Stimulated activated naive CD8-positive, alpha-beta T cell treated with anti-CD3 and anti-CD28 coated beads, Interleukin-15, amount 100 ng/mL, for 72 hours (primary cell): ENCODE measurements at regions not wholly inside any gene's neighbourhood (a gene's known extent, or its start where the extent isn't known, plus 50 kb on each side); places are given as distances from the start of the nearest gene placed in this dataset.

Experiments used
- ATAC-seq: fragments of 150-1000 bp; cut with Tn5 transposase; 2 replicates; pipeline ENCODE4 v1.10.0; 2021; ENCODE audit warnings: mild to moderate bottlenecking, moderate library complexity
- DNase-seq, 2 donors: peaks; one replicate each; pipeline ENCODE4 v3.0.0; 2021 to 2022
- H3K27ac Mint-ChIP-seq, 2 donors: one replicate each; pipeline ENCODE4 v1.8.0; 2022; ENCODE audit warnings: mild to moderate bottlenecking in 2 of 2, mixed read lengths in 2 of 2, moderate library complexity in 2 of 2
- H3K27me3 Mint-ChIP-seq: one replicate; pipeline ENCODE4 v1.8.0; 2022; ENCODE audit warnings: mixed read lengths
- H3K4me1 Mint-ChIP-seq: one replicate; pipeline ENCODE4 v1.8.0; 2022; ENCODE audit warnings: mild to moderate bottlenecking, mixed read lengths
- H3K4me3 Mint-ChIP-seq, 2 donors: one replicate each; pipeline ENCODE4 v1.8.0; 2022; ENCODE audit warnings: mild to moderate bottlenecking in 2 of 2, mixed read lengths in 2 of 2, moderate library complexity in 1 of 2
- H3K9me3 Mint-ChIP-seq, 2 donors: one replicate each; pipeline ENCODE4 v1.8.0; 2022; ENCODE audit warnings: mixed read lengths in 2 of 2

DNA sequence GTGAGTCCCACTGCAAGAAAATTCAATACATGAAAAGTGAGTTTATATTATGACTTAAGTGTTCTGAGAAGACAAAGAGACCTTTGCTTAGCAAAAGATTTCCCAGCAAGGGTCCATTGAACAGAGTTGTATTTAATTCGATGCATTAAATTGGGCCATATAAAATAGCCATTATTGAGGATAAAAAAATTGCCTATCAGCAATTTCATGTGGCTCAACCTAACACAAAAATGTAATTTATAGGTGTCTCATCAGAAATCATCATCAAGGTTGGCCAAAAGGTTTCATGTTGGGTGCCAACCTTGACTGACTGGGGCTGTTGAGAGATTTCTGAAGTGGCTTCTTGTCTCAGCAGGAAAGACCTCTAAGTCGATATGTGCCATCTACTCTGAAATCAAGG lies 84.8 kb upstream of the TOX3 start:
- H3K27me3 Mint-ChIP-seq = no peaks in the 10 kb centered on the region
- H3K9me3 Mint-ChIP-seq = peaks cover 16 to 19% of the 10 kb centered on the region in 2 donors
- H3K4me1 Mint-ChIP-seq = no peaks in the 10 kb centered on the region

DNA sequence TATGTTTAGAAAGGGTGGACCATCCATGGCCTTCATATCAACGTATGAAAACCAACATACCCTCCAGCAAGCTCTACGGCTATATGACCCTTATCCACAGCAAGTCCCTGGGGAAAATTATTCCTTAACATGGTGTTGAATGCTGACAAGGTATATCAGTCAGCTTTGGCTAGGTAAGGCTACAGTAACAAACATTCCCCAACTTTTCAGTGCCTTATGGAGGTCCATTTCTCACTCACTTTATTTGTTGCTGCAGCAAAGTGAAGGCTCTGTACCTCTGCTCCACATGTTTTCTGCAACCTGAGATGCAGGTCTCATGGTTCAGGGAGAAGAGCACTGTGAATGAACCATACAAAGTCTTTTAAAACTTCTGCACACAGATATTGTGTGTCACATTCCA lies 83.8 kb upstream of the TOX3 start:
- Mint-ChIP-seq H3K27me3 (no peaks in the 10 kb centered on the region), H3K27ac (no peak overlapping the region), H3K9me3 (peaks cover 12% of the 10 kb centered on the region in 2 donors), H3K4me3 (no peak overlapping the region), H3K4me1 (no peaks in the 10 kb centered on the region)
- no peak for ATAC-seq
- no peak for DNase-seq

More for the DNA sequence above, 84.8 kb upstream of the TOX3 start:
- H3K4me3 Mint-ChIP-seq = no peak overlapping the region
- DNase-seq (no peak), ATAC-seq (no peak)
- no peak overlapping the region for H3K27ac Mint-ChIP-seq

DNA sequence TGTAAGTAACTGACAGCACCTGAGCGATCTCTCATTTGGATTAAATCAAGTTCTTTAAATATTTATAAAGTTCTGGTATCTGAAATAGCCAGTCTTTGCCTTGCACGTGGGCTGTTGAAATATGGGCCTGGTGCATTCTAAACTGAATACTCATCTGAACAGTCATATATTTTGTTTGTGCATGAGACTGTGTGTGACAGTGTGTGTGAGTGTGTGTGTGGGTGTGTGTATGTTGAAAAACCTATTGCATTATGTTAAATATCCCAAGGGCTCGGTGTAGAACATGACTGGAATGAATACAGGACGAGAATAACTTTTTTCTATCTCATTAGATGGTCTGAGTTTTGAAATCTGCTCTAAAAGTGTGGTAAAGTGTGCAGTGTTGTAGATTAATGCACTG lies 82.4 kb upstream of the TOX3 start:
- no peak for DNase-seq
- Mint-ChIP-seq H3K27ac (no peak overlapping the region), H3K27me3 (no peaks in the 10 kb centered on the region), H3K4me1 (no peaks in the 10 kb centered on the region), H3K4me3 (no peak overlapping the region), H3K9me3 (peaks cover 12 to 16% of the 10 kb centered on the region in 2 donors)
- no peak for ATAC-seq

DNA sequence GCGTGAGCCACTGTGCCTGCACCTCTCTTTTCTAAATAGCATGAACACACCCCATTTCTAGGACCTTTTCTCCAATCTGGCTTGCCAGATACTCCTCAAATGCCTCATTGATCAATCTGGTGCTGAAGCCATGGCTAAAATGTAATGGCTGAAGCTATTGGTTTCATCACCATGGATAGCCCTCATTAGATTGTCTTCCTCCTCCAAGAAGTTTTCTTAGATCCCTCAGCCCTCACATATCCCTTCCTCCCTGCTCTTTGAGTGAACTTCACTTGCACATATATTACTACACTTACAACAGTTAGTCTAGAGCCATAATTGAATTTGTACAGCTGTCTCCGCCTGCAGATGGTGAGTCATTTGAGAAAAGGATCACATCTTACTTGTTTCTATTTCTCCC lies 77.9 kb upstream of the TOX3 start:
- no peaks in the 10 kb centered on the region for H3K27me3 Mint-ChIP-seq
- H3K9me3 Mint-ChIP-seq = peaks cover 14% of the 10 kb centered on the region in 2 donors

DNA sequence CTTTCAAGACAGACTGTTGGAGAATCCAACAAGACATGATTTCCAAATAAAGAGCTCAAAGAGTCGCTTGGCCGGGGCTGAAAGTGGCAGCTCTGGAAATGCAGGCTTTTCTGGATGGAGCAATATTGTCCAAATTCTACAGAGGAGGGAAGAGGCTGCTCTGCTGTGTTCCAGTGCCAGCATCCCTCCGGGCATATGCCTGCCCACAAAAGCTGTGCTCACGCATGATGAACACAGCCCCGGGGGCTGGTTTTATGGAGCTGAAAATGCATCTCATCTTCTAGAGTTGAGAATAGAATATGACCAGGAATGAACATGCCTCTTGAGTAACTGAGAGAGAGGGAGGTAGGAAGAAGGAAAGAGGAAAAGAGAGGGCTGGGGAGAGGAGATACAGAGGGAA lies 74.7 kb upstream of the TOX3 start:
- ATAC-seq = no peak
- Mint-ChIP-seq H3K9me3 (peaks cover 15 to 26% of the 10 kb centered on the region in 2 donors), H3K27ac (peak overlapping the region in 1 of 2 donors; percentile 14)

More for the DNA sequence above, 77.9 kb upstream of the TOX3 start:
- Mint-ChIP-seq H3K27ac (no peak overlapping the region), H3K4me1 (no peaks in the 10 kb centered on the region), H3K4me3 (no peak overlapping the region)
- ATAC-seq (no peak), DNase-seq (no peak)

DNA sequence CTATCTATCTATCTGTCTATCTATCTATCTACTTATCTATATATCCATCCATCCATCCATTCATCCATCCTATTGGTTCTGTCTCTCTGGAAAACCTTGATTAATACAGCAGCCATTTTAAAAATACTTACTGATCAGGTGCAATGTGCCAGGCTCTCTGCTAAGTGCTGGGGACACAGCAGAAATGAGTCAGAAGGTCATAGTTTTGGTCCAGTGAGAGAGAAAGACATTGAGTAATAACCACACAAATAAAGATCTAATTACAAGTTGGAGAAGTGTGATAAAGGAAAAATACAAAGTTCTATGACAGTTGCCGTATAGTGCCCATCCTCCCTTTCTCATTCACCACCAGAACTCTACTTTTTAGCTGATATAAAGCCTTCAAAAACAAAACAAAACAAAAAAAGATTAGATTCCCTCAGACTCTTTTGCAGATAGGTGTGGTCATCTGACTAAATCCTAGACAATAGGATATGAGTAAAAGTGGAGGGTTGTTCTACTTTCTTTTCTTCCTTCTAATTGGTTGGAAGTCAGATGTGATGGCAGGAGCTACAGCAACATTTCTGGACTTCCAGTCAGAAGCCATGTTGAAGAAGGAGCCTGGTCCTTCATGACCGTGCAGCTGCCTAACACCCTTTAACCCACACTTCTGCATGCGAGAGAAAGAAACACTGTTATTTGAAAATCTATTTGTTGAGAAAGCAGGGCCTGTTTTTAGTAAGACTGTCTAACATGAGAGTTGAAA lies 72.0 kb upstream of the TOX3 start:
- no peak for ATAC-seq
- Mint-ChIP-seq H3K4me1 (no peaks in the 10 kb centered on the region), H3K4me3 (no peak overlapping the region), H3K9me3 (peaks cover 11 to 26% of the 10 kb centered on the region in 2 donors), H3K27ac (no peak overlapping the region), H3K27me3 (no peaks in the 10 kb centered on the region)
- no peak for DNase-seq

More for the DNA sequence above, 74.7 kb upstream of the TOX3 start:
- Mint-ChIP-seq H3K27me3 (no peaks in the 10 kb centered on the region), H3K4me3 (no peak overlapping the region), H3K4me1 (no peaks in the 10 kb centered on the region)
- no peak for DNase-seq

DNA sequence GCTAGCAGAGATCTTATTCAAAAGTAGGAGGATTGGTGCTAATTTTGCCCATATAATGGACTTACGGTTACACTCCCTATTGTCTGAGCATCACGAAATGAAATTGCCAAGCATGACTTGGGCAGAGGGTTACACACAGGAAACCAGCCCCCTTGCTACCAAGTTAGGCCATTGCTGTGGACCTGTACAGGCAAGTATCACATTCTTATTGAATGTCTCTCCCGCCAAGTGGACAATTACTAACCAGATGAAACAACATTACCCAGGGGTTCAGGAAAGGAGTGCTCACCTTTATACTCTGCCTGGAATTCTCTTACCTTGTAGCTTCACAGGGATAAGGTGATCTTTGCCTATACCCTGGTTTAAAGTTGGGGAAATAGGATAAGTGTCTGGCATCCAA lies 70.6 kb upstream of the TOX3 start:
- DNase-seq (no peak), ATAC-seq (no peak)
- Mint-ChIP-seq H3K9me3 (peaks cover 6 to 31% of the 10 kb centered on the region in 2 donors), H3K4me3 (no peak overlapping the region), H3K4me1 (no peaks in the 10 kb centered on the region), H3K27me3 (no peaks in the 10 kb centered on the region), H3K27ac (no peak overlapping the region)

DNA sequence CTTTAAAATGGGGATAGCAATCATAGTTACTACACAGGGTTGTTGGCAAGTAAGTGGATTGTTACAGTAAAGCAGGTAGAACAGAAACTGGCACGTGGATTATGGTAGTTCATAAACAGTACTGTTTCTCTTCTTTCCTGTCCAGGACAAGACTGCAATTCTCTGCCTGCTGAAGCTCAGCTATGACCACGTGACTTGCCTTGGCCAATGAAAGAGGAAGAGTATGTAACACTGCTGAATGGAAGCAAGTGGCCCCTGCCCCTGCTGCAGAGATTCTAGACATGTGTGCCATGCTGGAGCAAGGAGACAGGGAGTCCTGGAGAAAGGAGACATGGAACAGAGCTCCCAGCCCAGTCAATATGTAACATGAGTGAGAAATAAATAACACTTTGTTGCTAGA lies 66.6 kb upstream of the TOX3 start:
- ATAC-seq (no peak), DNase-seq (no peak)
- Mint-ChIP-seq H3K9me3 (peaks cover 7 to 22% of the 10 kb centered on the region in 2 donors), H3K4me1 (no peaks in the 10 kb centered on the region), H3K27me3 (no peaks in the 10 kb centered on the region), H3K4me3 (no peak overlapping the region), H3K27ac (no peak overlapping the region)

DNA sequence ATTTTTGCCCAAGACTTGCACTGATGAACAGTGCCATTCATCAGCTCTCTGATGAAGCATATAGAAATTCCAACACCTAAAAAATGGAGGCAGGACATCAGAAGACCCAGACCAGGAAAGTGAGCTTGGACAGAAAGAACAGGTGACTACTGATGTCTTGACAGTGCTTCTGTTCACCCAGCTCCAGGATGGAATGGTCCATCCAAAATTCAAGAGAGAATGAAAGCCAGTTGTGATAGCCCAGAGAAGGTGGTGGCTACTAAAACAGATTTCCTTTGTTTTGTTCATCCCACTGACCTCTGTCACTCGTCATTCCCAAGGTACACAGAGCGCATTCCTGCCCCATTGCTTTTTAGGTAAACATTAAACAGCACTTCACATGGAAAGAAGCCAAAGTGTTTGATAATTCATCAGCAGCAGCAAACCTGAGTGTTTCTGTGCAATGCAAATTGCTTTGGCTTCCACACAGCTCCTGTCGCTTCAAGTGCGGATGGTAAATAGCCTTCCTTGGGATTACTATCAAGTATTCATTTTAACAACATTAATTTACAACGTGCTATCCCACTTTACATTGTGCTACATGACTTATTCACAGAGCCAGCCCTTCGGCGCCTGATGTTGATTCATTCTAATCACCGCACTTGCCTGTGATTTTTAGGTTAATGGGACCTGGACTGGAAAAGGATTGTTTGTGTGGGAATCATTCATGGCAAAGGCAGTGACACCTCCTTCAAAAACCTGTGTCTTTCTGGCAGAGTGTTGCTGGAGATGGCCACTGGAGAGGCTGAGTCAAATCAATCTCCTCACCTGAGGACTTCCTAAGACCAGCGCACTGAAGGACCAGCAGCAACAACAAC lies 65.1 kb upstream of the TOX3 start:
- DNase-seq = no peak
- Mint-ChIP-seq H3K27ac (no peak overlapping the region), H3K9me3 (peaks cover 3 to 15% of the 10 kb centered on the region in 2 donors), H3K27me3 (no peaks in the 10 kb centered on the region), H3K4me3 (no peak overlapping the region), H3K4me1 (no peaks in the 10 kb centered on the region)
- ATAC-seq = no peak

DNA sequence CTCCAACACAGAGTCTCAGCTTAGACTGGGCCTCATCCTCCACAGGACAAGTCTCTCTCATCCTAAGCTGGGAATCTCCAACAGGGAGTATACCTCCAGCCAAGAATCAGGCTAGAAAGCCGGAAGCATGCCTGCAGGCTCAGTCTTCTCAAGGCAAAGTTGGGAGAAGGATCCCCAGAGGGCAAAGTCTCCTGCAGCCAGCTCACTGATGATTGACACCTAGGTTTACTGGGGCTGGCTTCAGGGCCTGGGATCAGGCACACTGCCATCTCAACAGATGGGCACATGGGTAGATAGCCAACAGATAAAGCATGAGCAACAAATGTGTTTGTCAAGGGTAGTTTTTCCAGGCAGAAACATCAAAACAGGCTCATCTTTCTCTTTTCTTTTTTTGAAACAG lies 56.1 kb upstream of the TOX3 start:
- H3K4me3 Mint-ChIP-seq = no peak overlapping the region
- no peaks in the 10 kb centered on the region for H3K27me3 Mint-ChIP-seq

DNA sequence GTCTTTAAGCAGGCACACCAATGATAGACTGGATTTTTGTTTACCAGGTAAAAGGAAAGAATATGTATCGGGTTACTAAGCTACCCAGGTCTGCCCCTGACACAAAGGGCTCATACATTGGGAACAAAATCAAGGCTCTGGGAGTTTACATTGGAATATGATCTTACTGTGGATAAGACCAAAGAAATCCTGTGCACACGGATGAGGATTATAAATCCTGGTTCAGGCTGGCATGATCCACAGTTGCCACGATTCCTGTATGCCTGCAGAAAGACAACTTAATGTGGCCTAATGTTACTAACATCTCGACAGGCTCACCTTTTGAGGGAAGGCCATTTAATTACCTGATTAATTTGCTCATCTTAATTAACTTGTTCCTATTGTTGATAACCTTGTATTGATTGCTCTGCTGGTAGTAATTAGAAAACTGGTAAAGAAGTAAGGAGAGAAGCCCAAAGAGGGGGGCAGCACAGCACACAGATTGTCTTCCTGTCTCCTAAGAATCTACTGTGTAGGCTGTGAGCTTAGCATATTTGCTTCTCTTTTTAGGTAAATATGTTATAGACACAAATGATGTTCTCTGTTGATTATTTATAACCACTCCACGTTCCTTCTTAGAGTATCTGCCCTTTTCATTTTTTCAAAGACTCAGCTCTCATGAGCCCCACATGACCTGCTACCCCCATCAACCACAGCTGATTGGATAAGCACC lies 51.0 kb upstream of the TOX3 start:
- Mint-ChIP-seq H3K27ac (no peak overlapping the region), H3K4me1 (no peaks in the 10 kb centered on the region), H3K4me3 (no peak overlapping the region), H3K27me3 (no peaks in the 10 kb centered on the region), H3K9me3 (peaks cover 0 to 5% of the 10 kb centered on the region in 2 donors)
- no peak for ATAC-seq
- DNase-seq = no peak

More for the DNA sequence above, 56.1 kb upstream of the TOX3 start:
- H3K27ac Mint-ChIP-seq = no peak overlapping the region
- no peaks in the 10 kb centered on the region for H3K4me1 Mint-ChIP-seq
- DNase-seq = no peak
- peaks cover 0 to 13% of the 10 kb centered on the region in 2 donors for H3K9me3 Mint-ChIP-seq
- no peak for ATAC-seq

DNA sequence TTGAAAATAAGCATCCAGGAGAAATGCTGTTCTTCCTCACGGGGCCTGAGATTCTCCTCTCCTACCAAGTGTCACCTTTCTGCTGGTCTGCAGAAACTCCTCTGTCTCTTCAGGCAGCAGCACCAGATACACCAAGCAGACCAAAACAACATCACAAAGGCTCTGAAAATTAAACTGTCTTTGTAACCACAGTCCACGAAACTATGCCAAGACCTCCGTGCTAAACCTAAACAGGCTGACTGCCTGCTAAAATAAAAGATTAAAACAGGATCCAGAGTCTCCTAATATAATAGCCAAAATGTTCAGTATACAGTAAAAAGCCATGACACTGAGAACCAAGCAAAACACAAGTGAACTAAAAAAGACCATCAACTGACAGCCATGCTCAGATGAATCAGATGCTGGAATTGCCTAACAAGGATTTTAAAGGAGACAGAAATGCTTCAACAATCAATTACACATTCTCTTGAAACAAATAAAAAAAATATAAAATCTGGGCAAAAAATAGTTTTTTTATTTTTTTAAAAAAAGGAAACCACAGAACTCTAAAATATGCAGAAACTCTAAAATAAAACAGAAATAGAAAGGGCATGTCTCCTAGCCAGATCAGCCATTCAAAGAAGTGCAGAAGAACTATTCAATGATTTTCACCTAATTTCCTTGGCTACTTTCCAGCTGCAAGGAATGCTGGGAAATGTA lies 50.3 kb upstream of the TOX3 start:
- H3K27ac Mint-ChIP-seq = no peak overlapping the region
- no peak for DNase-seq
- no peak overlapping the region for H3K4me3 Mint-ChIP-seq
- no peak for ATAC-seq
- no peaks in the 10 kb centered on the region for H3K27me3 Mint-ChIP-seq
- H3K9me3 Mint-ChIP-seq = no peaks in the 10 kb centered on the region
- H3K4me1 Mint-ChIP-seq = no peaks in the 10 kb centered on the region
